ENCODE measurements at regions not wholly inside any gene's neighbourhood (a gene's known extent, or its start where the extent isn't known, plus 50 kb on each side); places are given as distances from the start of the nearest gene placed in this dataset.

GRCh38 chr6:118400582-118400981 is 147.5 kb upstream of the PLN start:
- Histone ChIP-seq H4K5ac (ENCODE audit: insufficient read length, low read depth, low read length) (no peak overlapping the region), H4K91ac (ENCODE audit: insufficient read length, low read depth, low read length) (no peak overlapping the region), H3K4me1 (ENCODE audit: insufficient read depth, low read length) (no peaks in the 10 kb centered on the region), H2BK120ac (ENCODE audit: low read depth, low read length, poor library complexity, severe bottlenecking) (no peak overlapping the region), H2BK5ac (ENCODE audit: insufficient read length, low read length) (no peak overlapping the region), H2AFZ (ENCODE audit: low read length) (no peak overlapping the region), H3K9ac (ENCODE audit: extremely low read depth, insufficient read length, low read length) (no peak overlapping the region), H3K14ac (ENCODE audit: insufficient read depth, low read length) (no peak overlapping the region), H4K20me1 (ENCODE audit: control insufficient read depth, insufficient read depth, insufficient read length) (no peaks in the 10 kb centered on the region), H3K23ac (ENCODE audit: insufficient read length, low read depth, low read length) (no peak overlapping the region), H3K79me2 (ENCODE audit: insufficient read depth, low read length) (no peaks in the 10 kb centered on the region), H3K9me3 (ENCODE audit: control insufficient read depth, low read depth, low read length) (no peaks in the 10 kb centered on the region), H3K23me2 (ENCODE audit: insufficient read length, low read depth, low read length, poor library complexity, severe bottlenecking) (no peaks in the 10 kb centered on the region), H3K56ac (ENCODE audit: insufficient read length, low read depth, low read length) (no peak overlapping the region), H2BK20ac (ENCODE audit: low read depth, low read length, poor library complexity, severe bottlenecking) (no peak overlapping the region), H2BK12ac (ENCODE audit: insufficient read length, low read depth, low read length) (no peak overlapping the region), H3K18ac (ENCODE audit: insufficient read length, low read depth, low read length) (no peak overlapping the region), H3K27ac (ENCODE audit: insufficient read length, low read depth, low read length) (no peak overlapping the region), H3K4ac (ENCODE audit: low read depth, low read length) (no peak overlapping the region), H2AK5ac (ENCODE audit: insufficient read length, low read length) (no peak overlapping the region), H3K79me1 (ENCODE audit: insufficient read depth, low read depth, low read length, poor library complexity, severe bottlenecking) (no peaks in the 10 kb centered on the region), H3K4me2 (ENCODE audit: insufficient read depth, insufficient read length, low read length) (no peak overlapping the region), H3K27me3 (ENCODE audit: insufficient read depth, low read length) (no peaks in the 10 kb centered on the region), H2BK15ac (ENCODE audit: low read depth, low read length) (no peak overlapping the region), H3T11ph (ENCODE audit: low read length) (no peak overlapping the region), H4K8ac (replicated peaks; ENCODE audit: insufficient read length, low read depth, low read length) (no peak overlapping the region)
- no peak for TF ChIP-seq CTCF (conservative IDR thresholded peaks at IDR 0.05)
- H3K27me3 Mint-ChIP-seq (ENCODE audit: low read depth) = no peaks in the 10 kb centered on the region
- no peaks in the 10 kb centered on the region for H3K36me3 Mint-ChIP-seq (ENCODE audit: insufficient read depth in 1 of 3, low read depth in 3 of 3)
- no peak for DNase-seq
- no CpG with 5 or more reads among the region's 2 CpGs for WGBS (ENCODE audit: extremely low coverage, insufficient read length, low lambda C conversion rate)
- no peak overlapping the region for H3K27ac Mint-ChIP-seq
- H3K9me3 Mint-ChIP-seq = no peaks in the 10 kb centered on the region
- H3K4me3 Mint-ChIP-seq = no peak overlapping the region
- no peaks in the 10 kb centered on the region for H3K4me1 Mint-ChIP-seq
